ENCODE measurements at regions not wholly inside any gene's neighbourhood (a gene's known extent, or its start where the extent isn't known, plus 50 kb on each side); places are given as distances from the start of the nearest gene placed in this dataset.
"Not testable (repeated sequence)": the region's sequence is repeated elsewhere in the genome, so short reads cannot be mapped to it uniquely, and the experiment has no call there.

GRCh38 chr13:74731731-74732130 lies 597.5 kb upstream of the KLF12 start:
- Histone ChIP-seq H3K4me1 (no peaks in the 10 kb centered on the region), H3K27me3 (no peaks in the 10 kb centered on the region), H3K9me3 (no peaks in the 10 kb centered on the region), H3K4me3 (no peak overlapping the region), H3K27ac (no peak overlapping the region), H3K36me3 (no peaks in the 10 kb centered on the region)
- TF ChIP-seq CTCF (IDR thresholded peaks at IDR 0.05) = no peak
- DNase-seq (ENCODE audit: low spot score) = no peak

GRCh38 chr13:74730556-74731331 lies 596.5 kb upstream of the KLF12 start:
- no peaks in the 10 kb centered on the region for H3K4me1 ChIP-seq
- TF ChIP-seq CTCF (IDR thresholded peaks at IDR 0.05) = no peak
- no peak overlapping the region for H3K27ac ChIP-seq
- no peak for DNase-seq (ENCODE audit: low spot score)
- no peaks in the 10 kb centered on the region for H3K27me3 ChIP-seq
- H3K36me3 ChIP-seq = no peaks in the 10 kb centered on the region
- no peaks in the 10 kb centered on the region for H3K9me3 ChIP-seq
- no peak overlapping the region for H3K4me3 ChIP-seq

GRCh38 chr13:74726206-74726605 lies 592.0 kb upstream of the KLF12 start:
- Histone ChIP-seq H3K36me3 (no peaks in the 10 kb centered on the region), H3K4me1 (no peaks in the 10 kb centered on the region), H3K27ac (no peak overlapping the region), H3K9me3 (no peaks in the 10 kb centered on the region), H3K4me3 (no peak overlapping the region), H3K27me3 (no peaks in the 10 kb centered on the region)
- DNase-seq (ENCODE audit: low spot score) = no peak
- TF ChIP-seq CTCF (IDR thresholded peaks at IDR 0.05) = no peak

- H3K27ac ChIP-seq; H3K36me3 ChIP-seq; H3K9me3 ChIP-seq; H3K4me1 ChIP-seq; H3K27me3 ChIP-seq; DNase-seq (ENCODE audit: low spot score); H3K4me3 ChIP-seq: not testable (repeated sequence)
Measured at GRCh38 chr13:74718232-74718842, 584.1 kb upstream of the KLF12 start.

- no peak for DNase-seq (ENCODE audit: low spot score)
- Histone ChIP-seq H3K27me3 (no peaks in the 10 kb centered on the region), H3K27ac (no peak overlapping the region), H3K9me3 (no peaks in the 10 kb centered on the region), H3K4me1 (no peaks in the 10 kb centered on the region), H3K4me3 (no peak overlapping the region), H3K36me3 (no peaks in the 10 kb centered on the region)
- no peak for TF ChIP-seq CTCF (IDR thresholded peaks at IDR 0.05)
Measured at GRCh38 chr13:74715718-74716117, 581.5 kb upstream of the KLF12 start.

GRCh38 chr13:74710006-74710405 lies 575.8 kb upstream of the KLF12 start:
- no peak overlapping the region for H3K27ac ChIP-seq
- no peaks in the 10 kb centered on the region for H3K9me3 ChIP-seq
- DNase-seq (ENCODE audit: low spot score) = no peak
- no peak for TF ChIP-seq CTCF (IDR thresholded peaks at IDR 0.05)
- H3K4me3 ChIP-seq = no peak overlapping the region
- no peaks in the 10 kb centered on the region for H3K36me3 ChIP-seq
- no peaks in the 10 kb centered on the region for H3K27me3 ChIP-seq
- no peaks in the 10 kb centered on the region for H3K4me1 ChIP-seq
